Colonic mucosa (tissue), 4 donors: ENCODE measurements at regions not wholly inside any gene's neighbourhood (a gene's known extent, or its start where the extent isn't known, plus 50 kb on each side); places are given as distances from the start of the nearest gene placed in this dataset.

Source experiments
- DNase-seq: peaks from one replicate; pipeline ENCODE4 v3.0.0-alpha.2; 2020
- H3K27ac ChIP-seq: fragments of 200-600 bp; one replicate; pipeline ENCODE4 v1.8.0; 2021
- H3K27me3 ChIP-seq: fragments of 200-600 bp; one replicate; pipeline ENCODE4 v1.8.0; 2021
- H3K36me3 ChIP-seq: fragments of 200-600 bp; one replicate; pipeline ENCODE4 v1.8.0; 2021
- H3K4me1 ChIP-seq: fragments of 200-600 bp; one replicate; pipeline ENCODE4 v1.8.0; 2021; ENCODE audit warnings: mild to moderate bottlenecking
- H3K4me3 ChIP-seq: fragments of 200-600 bp; one replicate; pipeline ENCODE4 v1.8.0; 2021
- H3K9ac ChIP-seq, 2 donors: one replicate each; pipeline ENCODE4 v1.7.0; 2013; ENCODE audit warnings: control low read depth in 2 of 2, low read depth in 2 of 2, low read length in 2 of 2
- H3K9me3 ChIP-seq: fragments of 200-600 bp; one replicate; pipeline ENCODE4 v1.8.0; 2021
- CTCF ChIP-seq: fragments of 200-600 bp; IDR thresholded peaks from one replicate; pipeline ENCODE4 v1.8.0; 2022; ENCODE audit warnings: antibody characterized with exemption, mild to moderate bottlenecking
- intact Hi-C: fragments of 100-400 bp; cut with DNase I; formaldehyde crosslinking; loops from one replicate; pipeline ENCODE4 v1.14.1; 2022
- donor health status: healthy.
- donor health status: DM: no; HTN: no; CAD: no.
- donor health status: DM: no; HTN: no; CAD: no.

- no peak for TF ChIP-seq CTCF
- Histone ChIP-seq H3K4me3 (no peak overlapping the region), H3K36me3 (no peaks in the 10 kb centered on the region), H3K9ac (no peak overlapping the region), H3K27me3 (no peaks in the 10 kb centered on the region), H3K4me1 (no peaks in the 10 kb centered on the region), H3K9me3 (no peaks in the 10 kb centered on the region), H3K27ac (no peak overlapping the region)
- DNase-seq, result no peak
- intact Hi-C loops, result no loop called here
Observed at GRCh38 chr9:11469745-11470144, 856.9 kb upstream of the PTPRD start.

- no peak for DNase-seq
- H3K9ac ChIP-seq, result no peak overlapping the region
- no peaks in the 10 kb centered on the region for H3K9me3 ChIP-seq
- intact Hi-C loops, result no loop called here
- H3K27ac ChIP-seq, result no peak overlapping the region
- no peaks in the 10 kb centered on the region for H3K27me3 ChIP-seq
- no peaks in the 10 kb centered on the region for H3K4me1 ChIP-seq
- H3K4me3 ChIP-seq, result no peak overlapping the region
- H3K36me3 ChIP-seq, result no peaks in the 10 kb centered on the region
- no peak for TF ChIP-seq CTCF
Observed at GRCh38 chr9:11471321-11471720, 858.5 kb upstream of the PTPRD start.

GRCh38 chr9:11500780-11501179 lies 888.0 kb upstream of the PTPRD start:
- Histone ChIP-seq H3K27ac (no peak overlapping the region), H3K9me3 (no peaks in the 10 kb centered on the region), H3K4me3 (no peak overlapping the region), H3K4me1 (no peaks in the 10 kb centered on the region), H3K36me3 (no peaks in the 10 kb centered on the region), H3K9ac (no peak overlapping the region), H3K27me3 (no peaks in the 10 kb centered on the region)
- DNase-seq, result no peak
- intact Hi-C loops, result no loop called here
- no peak for TF ChIP-seq CTCF

- no peak overlapping the region for H3K9ac ChIP-seq
- H3K36me3 ChIP-seq, result no peaks in the 10 kb centered on the region
- H3K27me3 ChIP-seq, result no peaks in the 10 kb centered on the region
- H3K9me3 ChIP-seq, result no peaks in the 10 kb centered on the region
- intact Hi-C loops, result no loop called here
- no peak for TF ChIP-seq CTCF
- H3K4me3 ChIP-seq, result no peak overlapping the region
- no peak overlapping the region for H3K27ac ChIP-seq
- no peaks in the 10 kb centered on the region for H3K4me1 ChIP-seq
- DNase-seq, result no peak
Observed at GRCh38 chr9:11506980-11507379, 894.2 kb upstream of the PTPRD start.

GRCh38 chr9:11537566-11537965 lies 924.8 kb upstream of the PTPRD start:
- Histone ChIP-seq H3K9ac (no peak overlapping the region), H3K27ac (no peak overlapping the region), H3K27me3 (no peaks in the 10 kb centered on the region), H3K9me3 (no peaks in the 10 kb centered on the region), H3K36me3 (no peaks in the 10 kb centered on the region), H3K4me3 (no peak overlapping the region), H3K4me1 (no peaks in the 10 kb centered on the region)
- TF ChIP-seq CTCF, result no peak
- DNase-seq, result no peak
- intact Hi-C loops, result no loop called here

- no peak overlapping the region for H3K9ac ChIP-seq
- H3K4me1 ChIP-seq, result no peaks in the 10 kb centered on the region
- no peaks in the 10 kb centered on the region for H3K27me3 ChIP-seq
- TF ChIP-seq CTCF, result no peak
- DNase-seq, result no peak
- no peak overlapping the region for H3K4me3 ChIP-seq
- H3K36me3 ChIP-seq, result no peaks in the 10 kb centered on the region
- H3K9me3 ChIP-seq, result no peaks in the 10 kb centered on the region
- no peak overlapping the region for H3K27ac ChIP-seq
- intact Hi-C loops, result no loop called here
Observed at GRCh38 chr9:11542781-11543180, 930.0 kb upstream of the PTPRD start.
